ENCODE measurements at regions not wholly inside any gene's neighbourhood (a gene's known extent, or its start where the extent isn't known, plus 50 kb on each side); places are given as distances from the start of the nearest gene placed in this dataset.
A peak's percentile ranks its signal among the peaks of the same experiment; 100 is the strongest.
"Not testable (repeated sequence)": the region's sequence is repeated elsewhere in the genome, so short reads cannot be mapped to it uniquely, and the experiment has no call there.

GRCh38 chr4:188722911-188723310 lies 583.7 kb downstream of the TRIML1 start:
- Histone ChIP-seq H3K4me1 (replicated peaks in 1 of 2) (no peaks in the 10 kb centered on the region), H3K4me3 (no peak overlapping the region), H3K27ac (no peak overlapping the region)
- no peak for ATAC-seq (replicated peaks in 6 of 8)
- in situ Hi-C loops (cut with MboI; ENCODE audit: low pct_unique_long_range_greater_than_20kb in 2 of 9, low sequenced_read_pairs in 9 of 9, unreplicated experiment in 9 of 9): no loop called here

- in situ Hi-C loops (cut with MboI; ENCODE audit: low pct_unique_long_range_greater_than_20kb in 2 of 9, low sequenced_read_pairs in 9 of 9, unreplicated experiment in 9 of 9): no loop called here
- Histone ChIP-seq H3K4me3 (no peak overlapping the region), H3K4me1 (replicated peaks in 1 of 2) (no peaks in the 10 kb centered on the region), H3K27ac (no peak overlapping the region)
- WGBS, 10 experiments: 57 to 100% (median 100%) methylated on average over 1 of the region's 1 CpG
- ATAC-seq (replicated peaks in 6 of 8): no peak
Observed at GRCh38 chr4:188727746-188728145, 588.5 kb downstream of the TRIML1 start.

- 0 to 100% (median 42%) methylated on average over 1 of the region's 1 CpG; no CpG with 5 or more reads in 2 of the 10 experiments for WGBS, 10 experiments
- H3K4me3 ChIP-seq: no peak overlapping the region
- in situ Hi-C loops (cut with MboI; ENCODE audit: low pct_unique_long_range_greater_than_20kb in 2 of 9, low sequenced_read_pairs in 9 of 9, unreplicated experiment in 9 of 9): no loop called here
- H3K27ac ChIP-seq: no peak overlapping the region
- H3K4me1 ChIP-seq (replicated peaks in 1 of 2): no peaks in the 10 kb centered on the region
- no peak for ATAC-seq (replicated peaks in 6 of 8)
Observed at GRCh38 chr4:188728359-188728758, 589.1 kb downstream of the TRIML1 start.

GRCh38 chr4:188732131-188732530 lies 592.9 kb downstream of the TRIML1 start:
- Histone ChIP-seq H3K27ac (no peak overlapping the region), H3K4me3 (no peak overlapping the region), H3K4me1 (replicated peaks in 1 of 2) (no peaks in the 10 kb centered on the region)
- ATAC-seq (replicated peaks in 6 of 8): no peak
- WGBS, 10 experiments: 6 to 100% (median 78%) methylated on average over 1 to 3 of the region's 3 CpGs; no CpG with 5 or more reads in 1 of the 10 experiments
- in situ Hi-C loops (cut with MboI; ENCODE audit: low pct_unique_long_range_greater_than_20kb in 2 of 9, low sequenced_read_pairs in 9 of 9, unreplicated experiment in 9 of 9): no loop called here

GRCh38 chr4:188735082-188735481 lies 595.8 kb downstream of the TRIML1 start:
- no peak for ATAC-seq (replicated peaks in 6 of 8)
- Histone ChIP-seq H3K4me3 (no peak overlapping the region), H3K4me1 (replicated peaks in 1 of 2) (no peaks in the 10 kb centered on the region), H3K27ac (no peak overlapping the region)
- in situ Hi-C loops (cut with MboI; ENCODE audit: low pct_unique_long_range_greater_than_20kb in 2 of 9, low sequenced_read_pairs in 9 of 9, unreplicated experiment in 9 of 9): no loop called here
- WGBS, 10 experiments: 0 to 100% methylated on average over 1 to 2 of the region's 15 CpGs; no CpG with 5 or more reads in 8 of the 10 experiments

GRCh38 chr4:188737251-188738002 lies 598.2 kb downstream of the TRIML1 start:
- in situ Hi-C loops (cut with MboI; ENCODE audit: low pct_unique_long_range_greater_than_20kb in 2 of 9, low sequenced_read_pairs in 9 of 9, unreplicated experiment in 9 of 9): no loop called here
- Histone ChIP-seq H3K27ac (no peak overlapping the region), H3K4me3 (no peak overlapping the region), H3K4me1 (replicated peaks in 1 of 2) (no peaks in the 10 kb centered on the region)
- ATAC-seq (replicated peaks in 6 of 8): no peak
- WGBS, 10 experiments: 29 to 100% (median 86%) methylated on average over 1 to 4 of the region's 4 CpGs; no CpG with 5 or more reads in 1 of the 10 experiments

- 43 to 80% (median 78%) methylated on average over 1 of the region's 24 CpGs; no CpG with 5 or more reads in 7 of the 10 experiments for WGBS, 10 experiments
- H3K4me1 ChIP-seq (replicated peaks in 1 of 2); H3K4me3 ChIP-seq; H3K27ac ChIP-seq; in situ Hi-C loops (cut with MboI; ENCODE audit: low pct_unique_long_range_greater_than_20kb in 2 of 9, low sequenced_read_pairs in 9 of 9, unreplicated experiment in 9 of 9): not testable (repeated sequence)
- peak in 4 of 8 experiments; percentile 21 to 41 (median 28) for ATAC-seq (replicated peaks in 6 of 8)
Observed at GRCh38 chr4:188738290-188738689, 599.0 kb downstream of the TRIML1 start.

- H3K4me3 ChIP-seq; H3K27ac ChIP-seq; ATAC-seq (replicated peaks in 6 of 8); H3K4me1 ChIP-seq (replicated peaks in 1 of 2); in situ Hi-C loops (cut with MboI; ENCODE audit: low pct_unique_long_range_greater_than_20kb in 2 of 9, low sequenced_read_pairs in 9 of 9, unreplicated experiment in 9 of 9): not testable (repeated sequence)
- WGBS, 10 experiments: no CpG with 5 or more reads among the region's 1 CpG
Observed at GRCh38 chr4:188740172-188740571, 600.9 kb downstream of the TRIML1 start.

- WGBS, 10 experiments: no CpG with 5 or more reads among the region's 1 CpG
- in situ Hi-C loops (cut with MboI; ENCODE audit: low pct_unique_long_range_greater_than_20kb in 2 of 9, low sequenced_read_pairs in 9 of 9, unreplicated experiment in 9 of 9): not testable (repeated sequence)
- peak in 1 of 8 experiments; percentile 32 for ATAC-seq (replicated peaks in 6 of 8)
Observed at GRCh38 chr4:188740791-188741190, 601.5 kb downstream of the TRIML1 start.

GRCh38 chr4:188754372-188755002 lies 615.2 kb downstream of the TRIML1 start:
- H3K4me3 ChIP-seq: no peak overlapping the region
- 80% methylated on average over 1 of the region's 22 CpGs; no CpG with 5 or more reads in 8 of the 10 experiments for WGBS, 10 experiments
- in situ Hi-C loops (cut with MboI; ENCODE audit: low pct_unique_long_range_greater_than_20kb in 2 of 9, low sequenced_read_pairs in 9 of 9, unreplicated experiment in 9 of 9): no loop called here
- H3K27ac ChIP-seq: no peak overlapping the region
- no peaks in the 10 kb centered on the region for H3K4me1 ChIP-seq (replicated peaks in 1 of 2)
- no peak for ATAC-seq (replicated peaks in 6 of 8)

More at GRCh38 chr4:188740791-188741190, 601.5 kb downstream of the TRIML1 start:
- H3K27ac ChIP-seq; H3K4me3 ChIP-seq; H3K4me1 ChIP-seq (replicated peaks in 1 of 2): not testable (repeated sequence)

- 0 to 100% (median 47%) methylated on average over 1 to 3 of the region's 3 CpGs; no CpG with 5 or more reads in 2 of the 10 experiments for WGBS, 10 experiments
- in situ Hi-C loops (cut with MboI; ENCODE audit: low pct_unique_long_range_greater_than_20kb in 2 of 9, low sequenced_read_pairs in 9 of 9, unreplicated experiment in 9 of 9): no loop called here
- no peak for ATAC-seq (replicated peaks in 6 of 8)
- Histone ChIP-seq H3K4me3 (no peak overlapping the region), H3K27ac (no peak overlapping the region), H3K4me1 (replicated peaks in 1 of 2) (no peaks in the 10 kb centered on the region)
Observed at GRCh38 chr4:188767496-188767895, 628.3 kb downstream of the TRIML1 start.

GRCh38 chr4:188778905-188779304 lies 639.7 kb downstream of the TRIML1 start:
- no peak for ATAC-seq (replicated peaks in 6 of 8)

GRCh38 chr4:188779581-188779980 lies 640.3 kb downstream of the TRIML1 start:
- WGBS, 10 experiments: 6 to 100% (median 48%) methylated on average over 2 to 3 of the region's 3 CpGs; no CpG with 5 or more reads in 4 of the 10 experiments
- Histone ChIP-seq H3K4me1 (replicated peaks in 1 of 2) (no peaks in the 10 kb centered on the region), H3K4me3 (no peak overlapping the region), H3K27ac (no peak overlapping the region)
- in situ Hi-C loops (cut with MboI; ENCODE audit: low pct_unique_long_range_greater_than_20kb in 2 of 9, low sequenced_read_pairs in 9 of 9, unreplicated experiment in 9 of 9): no loop called here
- no peak for ATAC-seq (replicated peaks in 6 of 8)

More at GRCh38 chr4:188778905-188779304, 639.7 kb downstream of the TRIML1 start:
- in situ Hi-C loops (cut with MboI; ENCODE audit: low pct_unique_long_range_greater_than_20kb in 2 of 9, low sequenced_read_pairs in 9 of 9, unreplicated experiment in 9 of 9): no loop called here
- Histone ChIP-seq H3K27ac (no peak overlapping the region), H3K4me3 (no peak overlapping the region), H3K4me1 (replicated peaks in 1 of 2) (no peaks in the 10 kb centered on the region)
- WGBS, 10 experiments: 0 to 93% (median 84%) methylated on average over 2 to 4 of the region's 4 CpGs; no CpG with 5 or more reads in 1 of the 10 experiments

Measured in motor neuron (in vitro differentiated cells).